Bone marrow (tissue), 2 donors: ENCODE measurements at regions not wholly inside any gene's neighbourhood (a gene's known extent, or its start where the extent isn't known, plus 50 kb on each side); places are given as distances from the start of the nearest gene placed in this dataset.

Experiments
- DNase-seq, 2 donors: peaks; one replicate each; lab custom pipeline; 2025; lab: John Stamatoyannopoulos, UW

DNA sequence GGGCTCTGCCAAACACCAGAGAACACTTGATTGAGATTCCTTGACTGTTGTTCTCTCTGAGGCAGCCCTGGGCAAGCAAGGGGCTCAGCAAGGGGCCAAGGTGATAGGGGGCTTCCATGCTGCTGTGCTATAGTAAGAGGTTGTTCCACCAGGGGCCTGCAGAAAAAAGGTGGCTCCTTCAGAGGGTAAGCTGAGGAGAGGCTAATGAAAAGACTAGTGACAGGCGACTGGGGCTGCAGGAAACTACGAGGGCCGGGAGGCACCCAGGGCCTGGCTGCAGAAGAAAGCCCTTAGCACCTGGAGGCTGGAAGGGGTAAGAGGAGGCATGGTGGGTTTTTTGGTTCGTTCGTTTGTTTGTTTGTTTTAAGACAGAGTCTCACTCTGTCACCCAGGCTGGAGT, 88.0 kb upstream of the CTNNA1 start:
- no peak for DNase-seq

DNA sequence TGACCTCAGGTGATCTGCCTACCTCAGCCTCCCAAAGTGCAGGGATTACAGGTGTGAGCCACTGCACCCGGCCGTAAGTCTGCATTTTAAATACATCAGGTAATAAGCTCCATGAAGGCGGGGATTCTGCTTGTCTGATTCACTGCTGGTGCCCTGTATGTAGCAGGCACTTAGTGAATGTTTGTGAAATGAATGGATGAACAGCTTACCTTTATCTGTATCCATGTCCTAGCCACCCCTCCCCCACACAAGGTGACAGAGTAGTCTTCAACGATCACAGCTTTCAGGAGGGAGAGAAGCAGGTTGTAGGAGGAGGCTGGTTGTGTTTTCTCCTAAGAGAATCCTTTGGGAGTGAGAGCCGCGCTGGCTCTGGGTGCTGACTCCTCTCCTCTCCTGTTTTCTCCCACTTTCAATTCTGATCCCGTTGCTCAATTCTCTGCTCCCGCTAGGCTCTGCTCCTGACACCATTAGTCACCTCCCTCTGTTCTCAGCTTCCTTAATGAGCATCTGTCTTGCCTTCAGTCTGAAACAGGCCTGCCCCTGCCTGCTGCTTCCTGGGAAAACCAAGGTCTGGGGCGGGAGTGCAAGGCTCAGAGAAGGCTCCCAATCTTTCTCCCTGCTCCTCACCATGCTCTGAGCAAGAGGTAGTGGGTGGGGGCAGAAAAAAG, 88.8 kb upstream of the CTNNA1 start:
- no peak for DNase-seq

DNA sequence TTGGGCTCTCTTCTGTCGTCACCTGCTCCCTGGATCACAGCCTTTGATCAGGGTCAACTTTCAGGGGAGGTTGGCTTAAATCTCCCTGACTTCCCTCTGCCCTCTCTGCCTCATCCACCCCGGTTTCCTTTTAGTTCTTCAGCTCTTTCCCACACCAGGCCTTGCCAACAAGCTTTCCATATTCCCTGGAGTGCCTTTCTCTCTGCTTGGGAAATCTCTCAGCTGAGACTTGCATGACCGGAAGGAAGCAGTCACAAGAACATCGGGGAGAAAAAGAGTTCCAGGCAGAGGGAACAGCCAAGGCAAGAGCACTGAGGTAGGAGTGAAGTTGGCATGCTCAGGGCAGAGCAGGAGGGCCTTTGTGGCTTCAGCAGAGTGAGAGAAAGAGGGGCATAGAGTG, 88.4 kb upstream of the HSPA9 start:
- no peak for DNase-seq

DNA sequence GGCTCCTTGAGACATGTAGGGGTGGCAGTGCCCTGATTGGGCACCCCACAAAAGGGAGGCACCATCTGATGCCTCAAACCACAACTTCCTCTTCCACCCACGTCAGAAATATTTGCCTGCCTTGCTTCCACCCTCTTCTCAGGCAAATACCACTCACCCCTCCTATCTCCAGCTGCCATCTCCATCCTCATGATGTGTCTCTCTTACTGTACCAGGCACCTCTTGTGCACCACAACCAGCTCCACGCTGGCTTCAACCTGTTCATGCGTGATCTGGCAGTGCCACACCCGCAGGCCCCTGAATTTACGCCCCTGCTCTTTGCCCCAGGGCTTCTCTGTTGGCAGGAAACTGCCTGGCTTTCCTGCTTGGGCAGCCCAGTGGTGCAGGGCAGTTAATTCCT, 87.8 kb upstream of the HSPA9 start:
- DNase-seq: peak; percentile 29 to 55

DNA sequence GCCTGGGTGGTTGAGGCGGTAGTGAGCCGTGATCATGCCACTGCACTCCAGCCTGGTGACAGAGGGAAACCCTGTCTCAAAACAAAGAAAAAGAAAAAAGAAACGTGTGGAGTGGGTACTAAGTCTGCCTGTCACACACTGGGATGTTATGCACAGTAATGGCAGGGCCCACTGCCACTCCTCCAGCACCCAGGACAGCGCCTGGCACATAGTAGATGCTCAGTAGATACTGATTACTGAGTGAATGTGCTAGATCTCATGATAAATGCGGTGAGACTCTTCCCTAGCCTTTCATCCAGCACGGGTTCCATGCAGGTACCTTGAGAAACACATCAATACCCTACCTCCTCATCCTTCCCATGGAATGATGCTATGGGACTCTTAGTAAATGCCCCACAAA, 87.4 kb upstream of the HSPA9 start:
- DNase-seq: no peak

DNA sequence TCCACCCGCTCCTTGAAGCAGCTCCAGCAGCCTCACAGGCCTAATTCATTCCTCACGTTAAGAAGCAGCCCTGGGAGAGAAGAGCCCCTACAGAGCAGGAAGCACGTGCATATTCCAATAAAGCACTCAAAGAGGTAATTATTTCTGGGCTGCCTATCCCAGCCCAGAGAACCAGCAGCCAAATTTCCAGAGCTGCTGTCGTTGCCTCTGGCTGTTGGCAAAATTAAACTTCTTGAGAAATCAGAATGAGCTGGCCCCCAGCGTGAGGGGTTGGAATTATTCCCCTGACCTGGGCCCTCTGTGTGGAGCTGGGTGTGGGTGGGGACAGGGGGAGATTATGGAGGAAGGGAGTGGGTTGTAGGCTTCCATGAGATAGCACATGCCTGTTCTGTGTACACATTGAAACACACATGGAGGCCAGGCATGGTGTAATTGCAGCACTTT, 86.8 kb upstream of the HSPA9 start:
- no peak for DNase-seq

DNA sequence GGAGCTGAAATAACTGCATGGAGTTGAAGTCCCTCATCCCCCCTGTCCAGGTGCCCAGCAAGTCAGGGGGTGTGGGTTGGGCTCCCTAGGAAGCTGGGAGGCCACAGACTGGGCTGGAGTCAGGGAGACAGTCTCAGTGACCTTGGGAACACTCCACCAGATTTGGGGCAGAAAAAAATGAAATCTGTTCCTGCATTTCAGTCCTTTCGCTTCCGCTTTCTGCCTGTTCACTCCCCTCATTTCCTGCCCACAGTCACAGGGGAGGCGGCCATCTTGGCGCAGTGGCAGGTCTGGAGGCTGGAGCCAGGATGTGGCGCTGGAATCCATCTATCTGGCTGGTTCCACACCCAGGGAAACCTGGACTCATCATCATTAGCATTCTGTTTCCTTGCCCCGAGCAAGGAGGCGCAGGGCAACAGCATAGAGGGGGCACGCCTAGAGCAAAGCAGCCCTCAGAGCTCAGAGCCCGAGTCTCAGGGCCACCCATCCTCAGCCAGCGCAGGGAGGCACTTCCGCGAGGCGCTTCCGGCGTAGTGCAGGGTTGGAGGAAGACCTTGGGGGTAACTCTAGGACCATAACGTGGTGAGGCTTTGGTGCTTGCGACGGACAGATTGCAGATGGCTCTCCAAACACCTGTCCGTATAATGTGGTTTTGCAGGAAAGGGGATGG, 86.2 kb upstream of the HSPA9 start:
- DNase-seq: no peak

DNA sequence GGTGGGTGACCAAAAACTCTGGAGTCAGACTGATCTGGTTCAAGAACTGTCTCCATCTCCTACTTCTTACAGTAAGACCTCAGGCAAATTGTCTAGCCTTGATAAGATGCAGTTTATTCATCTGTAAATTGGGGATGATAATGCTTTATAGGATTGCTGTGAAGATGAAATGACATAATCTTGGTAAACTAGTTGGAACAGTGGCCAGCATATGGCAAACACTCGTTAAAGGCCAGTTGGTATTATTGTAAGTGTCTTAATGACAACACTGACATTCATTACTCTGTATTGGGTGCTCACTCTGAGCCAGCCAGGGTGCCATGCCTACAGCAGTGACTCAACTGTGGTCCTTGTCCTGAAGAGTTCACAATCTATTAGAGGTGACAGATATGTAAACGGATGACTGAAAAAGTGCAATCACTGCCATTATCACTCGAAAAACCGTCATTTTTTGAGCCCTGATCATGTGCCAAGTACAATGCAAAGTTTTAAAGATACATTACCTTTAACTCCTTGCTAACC, 84.9 kb upstream of the HSPA9 start:
- no peak for DNase-seq

DNA sequence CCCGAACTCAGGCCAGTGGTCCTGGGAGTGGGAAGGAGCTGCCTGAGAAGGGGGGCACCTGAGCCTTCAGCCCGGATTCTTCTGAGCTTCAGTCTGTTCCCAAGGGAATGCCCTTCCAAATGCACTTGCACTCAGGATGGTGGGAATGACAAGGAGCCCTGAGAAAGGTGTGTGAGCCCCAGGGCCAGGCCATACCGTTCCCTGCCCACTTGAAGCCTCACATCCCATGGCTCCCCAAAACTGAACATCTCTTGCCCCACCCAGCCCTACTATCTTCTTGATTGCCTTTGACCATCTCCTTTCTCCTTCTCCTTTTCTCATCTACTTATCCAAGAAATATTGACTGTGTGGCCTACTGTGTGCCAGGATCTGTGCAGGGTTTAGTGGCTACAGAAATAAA, 84.4 kb upstream of the HSPA9 start:
- no peak for DNase-seq

DNA sequence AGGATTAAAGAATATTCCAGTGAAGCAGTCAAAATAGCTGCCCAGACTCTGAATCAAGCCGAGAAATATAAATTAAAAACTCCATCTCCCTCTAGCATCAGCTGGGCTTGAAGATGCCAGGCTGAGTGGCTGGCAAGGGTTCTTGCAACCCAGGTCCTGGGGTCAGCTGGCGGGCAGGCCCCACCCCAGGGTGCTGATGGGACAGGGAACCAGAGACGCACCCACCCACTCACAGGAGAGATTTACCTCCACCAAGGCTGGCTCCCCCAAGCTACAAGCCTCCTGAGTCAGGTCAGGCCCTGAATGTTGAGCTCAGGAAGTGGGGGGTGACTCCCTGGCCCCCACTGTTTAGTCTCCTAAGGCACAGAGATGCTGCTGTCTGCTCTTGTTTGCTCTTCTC, 83.9 kb upstream of the HSPA9 start:
- DNase-seq: no peak

DNA sequence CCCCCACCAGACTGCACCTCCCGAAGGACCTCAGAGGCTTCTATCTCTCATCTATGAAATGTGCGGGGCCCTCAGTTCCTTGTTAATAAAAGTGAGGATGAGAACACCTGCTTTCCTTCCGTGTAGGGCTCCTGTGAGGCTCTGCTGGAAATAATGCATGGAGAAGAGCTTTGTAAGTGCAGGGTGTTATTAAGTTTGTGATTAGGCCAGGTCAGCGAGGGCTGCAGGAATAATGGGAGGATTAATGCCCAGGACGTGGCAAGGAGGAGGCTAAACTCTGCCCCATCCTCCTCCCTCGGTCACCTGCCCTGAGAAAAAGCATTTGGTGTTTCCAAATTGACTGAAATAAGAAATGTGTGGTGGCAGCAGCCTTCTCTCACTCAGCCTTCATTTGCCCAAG, 83.5 kb upstream of the HSPA9 start:
- DNase-seq: no peak

DNA sequence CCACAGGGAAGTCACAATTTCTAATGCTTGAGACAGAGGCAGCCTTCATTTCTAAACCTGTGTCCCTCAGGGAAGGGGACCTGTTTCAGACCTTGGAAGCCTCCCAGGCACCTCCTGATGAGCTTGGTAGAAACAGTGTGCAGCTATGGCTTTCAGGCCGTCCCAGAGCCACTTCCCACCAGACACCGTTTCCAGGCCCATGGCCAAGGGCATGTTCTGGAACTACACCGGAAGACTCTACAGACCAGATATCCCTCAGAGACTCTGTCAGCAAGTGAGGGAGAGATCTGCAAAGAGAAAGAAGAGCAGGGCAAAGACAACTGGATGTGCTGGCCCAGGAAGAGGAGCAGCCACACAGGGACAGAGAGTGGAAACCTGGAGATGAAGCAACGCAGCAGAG, 82.2 kb upstream of the HSPA9 start:
- DNase-seq: no peak

DNA sequence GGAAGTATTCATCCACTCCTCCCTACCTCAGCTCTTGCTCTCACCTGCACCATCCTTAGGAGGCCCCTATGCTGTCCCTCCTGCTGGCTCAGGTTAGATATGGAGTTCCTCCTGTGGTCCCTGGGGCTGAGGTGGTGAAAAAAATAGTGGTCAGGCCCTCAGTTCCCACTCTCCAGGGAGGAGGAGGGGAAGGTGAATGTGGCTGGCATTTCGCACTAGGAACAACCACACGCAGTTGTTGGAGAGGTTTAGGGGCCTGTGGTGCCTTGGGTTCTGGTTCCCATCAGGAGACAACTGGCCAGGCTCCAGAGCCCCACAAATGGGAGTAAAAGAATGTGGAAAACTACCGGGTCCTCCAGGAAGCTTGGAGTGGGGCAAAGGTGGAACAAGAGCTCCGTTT, 81.7 kb upstream of the HSPA9 start:
- no peak for DNase-seq

DNA sequence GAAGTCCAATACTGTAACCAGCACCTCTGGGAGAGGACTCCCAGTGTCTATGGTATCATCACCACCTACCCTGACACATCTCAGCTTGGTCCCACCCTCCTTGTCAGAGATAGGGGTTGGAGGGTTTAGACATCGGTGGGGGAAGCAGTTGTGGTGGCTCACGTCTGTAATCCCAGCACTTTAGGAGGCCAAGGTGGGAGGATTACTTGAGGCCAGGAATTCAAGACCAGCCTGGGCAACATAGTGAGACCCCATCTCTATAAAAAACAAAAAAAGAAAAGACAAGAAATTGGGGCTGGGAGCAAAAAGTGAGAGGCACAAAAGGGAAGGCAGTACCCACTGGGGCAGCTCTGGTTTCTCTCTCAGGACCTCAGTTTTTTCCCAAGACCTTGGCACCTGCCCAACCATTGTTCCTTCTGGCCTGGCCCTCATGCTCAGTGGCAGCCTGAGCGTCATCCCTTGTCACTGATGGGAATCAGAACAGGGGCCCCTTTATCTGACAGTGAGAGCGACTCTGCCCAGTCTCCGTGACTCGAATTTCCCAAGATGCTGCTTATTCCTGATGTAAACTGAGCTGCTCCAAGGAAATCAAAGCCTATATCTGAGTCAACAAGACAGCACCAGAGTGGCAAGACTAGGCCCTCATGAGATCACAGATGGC, 80.5 kb upstream of the HSPA9 start:
- no peak for DNase-seq

DNA sequence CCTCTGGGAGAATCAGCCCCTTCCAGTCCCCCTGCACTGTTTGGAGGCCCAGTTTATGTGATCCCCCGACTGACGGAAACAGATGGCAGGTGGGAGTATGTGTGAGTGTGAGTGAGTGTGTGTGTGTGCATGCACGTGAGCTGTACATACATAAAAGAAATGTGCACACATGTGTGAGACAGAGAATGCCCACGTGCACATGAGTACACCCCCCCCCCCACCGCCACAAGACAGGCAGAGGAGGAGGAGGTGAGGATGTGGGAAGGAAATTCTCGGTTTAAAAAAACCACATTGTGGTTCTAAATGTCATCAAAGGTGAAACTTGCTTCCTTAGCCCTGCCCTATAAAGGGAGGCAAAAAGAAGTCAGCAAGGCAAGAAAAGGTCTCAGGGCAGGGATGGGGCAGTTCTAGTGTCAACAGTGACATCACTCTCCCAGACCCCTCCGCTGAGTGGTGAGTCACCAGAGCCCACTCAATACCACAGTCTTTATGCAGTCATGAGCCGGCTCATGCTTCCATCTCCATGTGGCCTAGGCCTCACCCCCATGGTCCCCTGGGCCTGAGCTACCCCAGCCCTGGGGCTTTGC, 79.2 kb upstream of the HSPA9 start:
- DNase-seq: peak in 1 of 2 donors; percentile 59

DNA sequence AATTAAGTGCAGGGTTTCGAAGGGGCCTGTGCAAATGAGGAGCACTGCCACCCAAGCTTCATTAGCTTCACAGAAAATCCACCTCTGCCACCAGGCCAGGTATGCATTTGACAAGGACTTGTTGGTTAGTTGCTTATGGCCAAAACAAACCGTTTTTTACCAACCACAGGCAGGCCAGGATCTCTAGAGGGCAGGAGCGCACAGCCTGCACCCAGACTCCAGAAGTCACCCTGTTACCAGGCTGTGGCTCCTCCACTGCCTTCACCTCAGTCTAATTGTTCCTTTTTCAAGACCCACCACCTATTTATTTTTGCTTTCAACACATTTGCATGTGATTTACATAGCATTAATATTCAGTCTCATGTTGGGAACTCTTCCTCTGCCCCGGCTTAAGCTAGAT, 78.3 kb upstream of the HSPA9 start:
- no peak for DNase-seq

DNA sequence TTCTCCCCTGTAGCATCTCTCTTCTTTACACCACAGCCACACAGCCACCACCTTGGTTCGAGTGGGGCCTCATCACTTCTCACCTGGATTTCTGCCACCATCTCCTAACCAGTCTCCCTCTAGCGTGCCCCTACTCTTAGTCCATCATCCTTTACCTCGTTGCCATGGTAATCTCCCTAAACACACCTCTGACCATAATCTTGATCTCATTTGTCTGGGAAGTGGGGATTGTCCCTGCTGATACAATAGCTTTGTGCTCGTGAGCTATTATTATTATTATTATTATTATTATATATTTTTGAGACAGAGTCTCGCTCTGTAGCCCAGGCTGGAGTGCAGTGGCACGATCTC, 76.5 kb upstream of the HSPA9 start:
- DNase-seq: no peak

DNA sequence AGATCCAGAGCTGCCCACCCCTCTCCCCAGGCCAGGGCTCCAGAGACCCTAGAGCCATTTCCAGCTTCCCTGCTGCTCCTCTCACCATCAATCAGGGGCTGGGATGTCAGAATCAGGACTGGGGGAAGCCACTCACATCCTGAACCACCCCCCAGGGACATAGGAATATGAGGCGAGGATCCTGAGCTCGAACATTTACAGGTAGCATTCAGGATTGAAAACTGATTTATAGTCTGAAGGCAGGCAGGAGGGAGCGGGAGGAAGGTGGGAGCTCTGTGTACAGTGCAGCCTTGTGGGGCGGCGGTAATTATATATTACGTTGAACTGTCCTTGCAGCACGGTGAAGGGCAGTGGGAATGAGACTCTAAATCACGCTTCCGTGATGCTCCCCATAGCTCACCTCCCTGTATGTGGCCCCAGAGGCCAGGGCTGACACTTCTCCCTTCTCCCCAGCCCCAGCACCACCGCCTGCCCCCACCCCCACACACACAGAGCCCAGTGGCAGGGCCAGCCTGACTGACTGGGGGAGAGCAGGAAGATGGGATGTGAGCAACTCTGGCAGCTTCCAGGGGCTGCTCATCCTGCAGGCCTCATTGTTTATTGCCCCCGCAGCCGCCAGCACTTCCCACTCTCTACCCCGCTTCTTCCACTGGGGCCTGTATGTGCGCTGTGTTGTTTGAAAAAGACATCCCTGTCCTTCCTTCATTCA, 76.0 kb upstream of the HSPA9 start:
- DNase-seq: no peak

DNA sequence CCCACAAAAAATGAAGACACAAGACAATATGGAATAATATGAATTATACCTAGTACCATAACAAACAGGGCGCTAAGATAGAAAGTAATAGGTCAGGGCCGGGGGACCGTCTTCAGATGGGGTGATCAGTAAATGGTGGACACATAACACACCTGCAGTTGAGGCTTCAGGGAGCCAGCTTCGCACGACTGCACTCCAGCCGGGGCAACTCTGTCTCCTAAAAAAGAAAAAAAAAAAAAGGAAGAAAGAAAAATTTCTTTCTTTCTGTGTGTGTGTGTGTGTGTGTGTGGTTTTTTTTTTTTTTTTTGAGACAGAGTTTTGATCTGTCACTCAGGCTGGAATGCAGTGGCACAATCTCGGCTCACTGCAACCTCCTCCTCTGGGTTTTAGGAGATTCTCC, 75.0 kb upstream of the HSPA9 start:
- DNase-seq: no peak

DNA sequence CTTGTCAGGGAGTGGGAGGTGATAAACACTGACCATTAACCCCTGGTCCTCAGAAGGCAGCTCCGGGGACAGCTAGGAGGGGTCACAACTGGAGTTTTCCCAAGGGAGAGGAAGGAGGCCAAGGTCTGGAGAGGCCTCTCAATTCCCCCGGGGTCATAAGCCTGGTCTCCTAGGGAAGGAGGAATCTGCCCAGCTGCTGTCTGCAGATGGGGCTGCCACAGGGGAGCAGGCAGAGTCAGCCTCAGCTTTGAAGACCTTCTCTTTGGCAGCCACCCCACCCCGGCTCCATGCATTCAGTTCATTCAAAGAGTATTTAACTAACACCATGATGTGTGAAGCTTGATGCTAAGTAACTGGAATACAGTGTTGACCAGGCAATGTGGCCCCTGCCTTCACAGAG, 74.6 kb upstream of the HSPA9 start:
- no peak for DNase-seq

DNA sequence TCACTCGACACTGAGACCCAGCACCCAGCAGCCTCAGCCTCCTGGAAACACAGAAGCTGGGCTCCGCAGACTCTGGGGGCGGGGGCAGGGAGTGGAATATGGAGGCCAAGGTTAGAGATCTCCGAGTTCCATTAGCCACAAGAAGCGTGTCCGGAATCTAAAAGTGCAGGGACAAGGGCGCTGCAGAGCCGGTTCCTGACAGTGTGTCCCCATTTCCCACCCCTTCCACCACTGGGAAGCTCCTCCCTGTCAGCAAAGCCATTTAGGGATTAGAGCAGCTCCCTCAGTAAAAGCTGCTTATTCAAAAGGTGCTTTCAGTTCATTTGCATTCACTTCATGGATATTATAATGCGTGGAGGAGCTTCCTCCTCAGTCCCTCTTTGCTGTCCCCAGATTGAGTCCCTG, 74.1 kb upstream of the HSPA9 start:
- DNase-seq: no peak

DNA sequence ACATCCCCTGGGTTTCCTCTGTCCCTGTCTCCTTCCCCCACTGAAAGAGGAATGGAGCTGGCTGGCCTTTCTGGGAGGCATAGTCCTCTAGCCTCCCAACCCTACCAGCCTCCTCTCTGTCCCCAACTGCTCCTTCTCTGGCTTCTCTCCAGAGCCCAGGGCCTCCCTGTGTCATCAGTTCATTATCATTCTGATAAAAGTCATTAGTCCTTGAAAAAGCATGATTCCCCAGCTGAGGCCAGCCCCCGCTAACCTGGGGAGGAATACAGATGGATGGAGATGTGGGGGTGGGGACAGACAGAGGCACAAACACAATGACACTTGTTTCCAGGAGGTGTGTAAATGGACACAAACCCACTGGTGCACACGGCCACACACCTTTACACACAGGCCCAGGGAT, 73.6 kb upstream of the HSPA9 start:
- no peak for DNase-seq
